ENCODE measurements at regions not wholly inside any gene's neighbourhood (a gene's known extent, or its start where the extent isn't known, plus 50 kb on each side); places are given as distances from the start of the nearest gene placed in this dataset.

- TF ChIP-seq, protein P1, sequence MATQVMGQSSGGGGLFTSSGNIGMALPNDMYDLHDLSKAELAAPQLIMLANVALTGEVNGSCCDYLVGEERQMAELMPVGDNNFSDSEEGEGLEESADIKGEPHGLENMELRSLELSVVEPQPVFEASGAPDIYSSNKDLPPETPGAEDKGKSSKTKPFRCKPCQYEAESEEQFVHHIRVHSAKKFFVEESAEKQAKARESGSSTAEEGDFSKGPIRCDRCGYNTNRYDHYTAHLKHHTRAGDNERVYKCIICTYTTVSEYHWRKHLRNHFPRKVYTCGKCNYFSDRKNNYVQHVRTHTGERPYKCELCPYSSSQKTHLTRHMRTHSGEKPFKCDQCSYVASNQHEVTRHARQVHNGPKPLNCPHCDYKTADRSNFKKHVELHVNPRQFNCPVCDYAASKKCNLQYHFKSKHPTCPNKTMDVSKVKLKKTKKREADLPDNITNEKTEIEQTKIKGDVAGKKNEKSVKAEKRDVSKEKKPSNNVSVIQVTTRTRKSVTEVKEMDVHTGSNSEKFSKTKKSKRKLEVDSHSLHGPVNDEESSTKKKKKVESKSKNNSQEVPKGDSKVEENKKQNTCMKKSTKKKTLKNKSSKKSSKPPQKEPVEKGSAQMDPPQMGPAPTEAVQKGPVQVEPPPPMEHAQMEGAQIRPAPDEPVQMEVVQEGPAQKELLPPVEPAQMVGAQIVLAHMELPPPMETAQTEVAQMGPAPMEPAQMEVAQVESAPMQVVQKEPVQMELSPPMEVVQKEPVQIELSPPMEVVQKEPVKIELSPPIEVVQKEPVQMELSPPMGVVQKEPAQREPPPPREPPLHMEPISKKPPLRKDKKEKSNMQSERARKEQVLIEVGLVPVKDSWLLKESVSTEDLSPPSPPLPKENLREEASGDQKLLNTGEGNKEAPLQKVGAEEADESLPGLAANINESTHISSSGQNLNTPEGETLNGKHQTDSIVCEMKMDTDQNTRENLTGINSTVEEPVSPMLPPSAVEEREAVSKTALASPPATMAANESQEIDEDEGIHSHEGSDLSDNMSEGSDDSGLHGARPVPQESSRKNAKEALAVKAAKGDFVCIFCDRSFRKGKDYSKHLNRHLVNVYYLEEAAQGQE (IDR thresholded peaks at IDR 0.05; ENCODE audit: borderline replicate concordance), result no peak
- TF ChIP-seq POLR2AphosphoS5 (IDR thresholded peaks at IDR 0.05) (no peak), TAF1 (IDR thresholded peaks at IDR 0.05; ENCODE audit: low read depth) (no peak), CTCF (IDR thresholded peaks at IDR 0.05; ENCODE audit: poor library complexity, severe bottlenecking) (no peak), EZH2 (IDR thresholded peaks at IDR 0.05; ENCODE audit: borderline replicate concordance, insufficient read depth, low read length, poor library complexity, severe bottlenecking) (no peak), MXI1 (conservative IDR thresholded peaks at IDR 0.05; ENCODE audit: poor library complexity, severe bottlenecking) (no peak)
Measured at GRCh38 chr6:81387163-81387562, 365.3 kb downstream of the TENT5A start.
